ENCODE measurements at regions not wholly inside any gene's neighbourhood (a gene's known extent, or its start where the extent isn't known, plus 50 kb on each side); places are given as distances from the start of the nearest gene placed in this dataset.

DNA sequence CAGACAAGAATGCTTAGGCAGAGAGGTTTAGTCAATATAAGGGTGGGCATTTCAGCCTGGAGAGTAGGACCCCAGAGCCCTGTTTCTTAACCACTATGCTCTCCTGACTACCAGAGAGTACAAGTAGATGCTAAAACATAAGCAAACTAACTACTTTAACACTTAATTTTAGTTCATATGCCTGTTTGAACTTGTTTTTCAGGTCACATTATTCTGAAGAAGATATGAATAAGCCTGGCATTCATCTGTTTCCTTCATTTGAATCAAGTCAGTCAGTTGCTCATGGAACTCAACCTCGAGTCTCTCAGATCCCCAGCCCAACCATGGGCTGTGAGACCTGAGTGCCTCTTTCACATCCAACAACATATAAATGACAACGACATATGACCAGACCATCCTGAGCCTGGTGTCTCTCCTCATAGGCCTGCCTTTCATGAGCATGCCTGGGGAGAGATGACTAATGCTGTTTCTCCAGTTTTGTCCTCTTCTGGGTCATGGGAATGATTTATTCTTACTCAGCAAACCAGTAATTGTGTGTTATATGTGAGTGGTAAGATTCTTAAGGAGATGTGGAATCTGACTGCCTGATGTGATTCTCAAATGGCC is 251.1 kb upstream of the BTG1 start:
- TF ChIP-seq, protein P1, sequence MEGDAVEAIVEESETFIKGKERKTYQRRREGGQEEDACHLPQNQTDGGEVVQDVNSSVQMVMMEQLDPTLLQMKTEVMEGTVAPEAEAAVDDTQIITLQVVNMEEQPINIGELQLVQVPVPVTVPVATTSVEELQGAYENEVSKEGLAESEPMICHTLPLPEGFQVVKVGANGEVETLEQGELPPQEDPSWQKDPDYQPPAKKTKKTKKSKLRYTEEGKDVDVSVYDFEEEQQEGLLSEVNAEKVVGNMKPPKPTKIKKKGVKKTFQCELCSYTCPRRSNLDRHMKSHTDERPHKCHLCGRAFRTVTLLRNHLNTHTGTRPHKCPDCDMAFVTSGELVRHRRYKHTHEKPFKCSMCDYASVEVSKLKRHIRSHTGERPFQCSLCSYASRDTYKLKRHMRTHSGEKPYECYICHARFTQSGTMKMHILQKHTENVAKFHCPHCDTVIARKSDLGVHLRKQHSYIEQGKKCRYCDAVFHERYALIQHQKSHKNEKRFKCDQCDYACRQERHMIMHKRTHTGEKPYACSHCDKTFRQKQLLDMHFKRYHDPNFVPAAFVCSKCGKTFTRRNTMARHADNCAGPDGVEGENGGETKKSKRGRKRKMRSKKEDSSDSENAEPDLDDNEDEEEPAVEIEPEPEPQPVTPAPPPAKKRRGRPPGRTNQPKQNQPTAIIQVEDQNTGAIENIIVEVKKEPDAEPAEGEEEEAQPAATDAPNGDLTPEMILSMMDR (conservative IDR thresholded peaks at IDR 0.05; ENCODE audit: low read depth, low read length): no peak
- no peak for TF ChIP-seq EZH2 (IDR thresholded peaks at IDR 0.05; ENCODE audit: borderline replicate concordance, low read depth, low read length, poor library complexity, severe bottlenecking)
- CTCF ChIA-PET: no interaction called here
- H3K27me3 ChIP-seq (replicated peaks; ENCODE audit: insufficient read depth, low read depth, low read length, poor library complexity): no peaks in the 10 kb centered on the region
- BruUV-seq (replicated peaks): no TSS peak
- no peaks in the 10 kb centered on the region for H3K36me3 ChIP-seq (ENCODE audit: insufficient read depth, low read length, poor library complexity, severe bottlenecking)
- H3K9me3 ChIP-seq (ENCODE audit: low read depth, low read length, poor library complexity, severe bottlenecking): peaks cover 5% of the 10 kb centered on the region
- H3K27ac ChIP-seq (ENCODE audit: low read depth, low read length, poor library complexity, severe bottlenecking): no peak overlapping the region
- POLR2A ChIA-PET (ENCODE audit: low non-redundant PET): no interaction called here
- H3K4me1 ChIP-seq (ENCODE audit: insufficient read depth, low read length, poor library complexity, severe bottlenecking): no peaks in the 10 kb centered on the region
- intact Hi-C loops (cut with micrococcal nuclease; ENCODE audit: unreplicated experiment): no loop called here
- H3K4me3 ChIP-seq (ENCODE audit: low read depth, low read length, poor library complexity, severe bottlenecking): no peak overlapping the region
- DNase-seq (ENCODE audit: low spot score): no peak

DNA sequence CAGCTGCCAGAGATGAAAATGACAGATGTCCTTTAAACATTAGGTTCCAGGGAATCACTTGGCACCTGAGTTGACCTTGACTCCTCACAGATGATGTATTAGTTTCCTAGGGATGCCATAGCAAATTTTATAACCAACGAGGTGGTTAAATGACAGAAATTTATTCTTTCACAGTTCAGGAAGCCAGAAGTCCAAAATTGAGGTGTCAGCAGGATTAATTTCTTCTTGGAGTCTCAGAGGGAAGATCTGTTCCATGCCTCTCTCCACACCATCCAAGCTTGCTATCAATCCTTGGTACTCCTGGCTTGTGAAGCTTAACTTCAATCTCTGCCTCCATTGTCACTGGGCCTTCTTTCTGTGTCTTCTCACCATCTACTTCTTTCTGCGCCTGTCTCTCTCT is 249.7 kb upstream of the BTG1 start:
- no TSS peak for BruUV-seq (replicated peaks)
- no peak for TF ChIP-seq EZH2 (IDR thresholded peaks at IDR 0.05; ENCODE audit: borderline replicate concordance, low read depth, low read length, poor library complexity, severe bottlenecking)
- TF ChIP-seq, protein P1 (conservative IDR thresholded peaks at IDR 0.05; ENCODE audit: low read depth, low read length): no peak

DNA sequence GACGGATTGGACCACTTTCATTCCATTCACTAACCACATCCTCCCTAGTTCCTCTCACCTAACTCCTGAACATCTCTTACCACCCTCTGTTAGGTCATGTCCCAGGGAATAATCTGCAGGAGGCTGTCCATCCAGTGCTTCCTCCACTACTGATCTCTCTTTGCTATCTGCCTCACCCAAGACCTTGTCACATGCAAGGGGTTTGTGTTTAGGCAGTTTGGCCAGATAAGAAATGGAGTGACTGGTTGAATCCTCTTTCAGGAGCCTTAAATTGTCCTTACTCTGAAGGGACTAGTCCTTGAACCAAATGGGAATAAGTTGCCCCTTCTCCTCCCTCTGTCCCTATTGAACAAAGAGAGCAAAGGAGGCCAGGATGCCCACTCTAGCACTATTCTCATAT is 249.2 kb upstream of the BTG1 start:
- Histone ChIP-seq H3K4me1 (ENCODE audit: insufficient read depth, low read length, poor library complexity, severe bottlenecking) (no peaks in the 10 kb centered on the region), H3K4me3 (ENCODE audit: low read depth, low read length, poor library complexity, severe bottlenecking) (no peak overlapping the region), H3K27me3 (replicated peaks; ENCODE audit: insufficient read depth, low read depth, low read length, poor library complexity) (no peaks in the 10 kb centered on the region), H3K36me3 (ENCODE audit: insufficient read depth, low read length, poor library complexity, severe bottlenecking) (no peaks in the 10 kb centered on the region), H3K27ac (ENCODE audit: low read depth, low read length, poor library complexity, severe bottlenecking) (no peak overlapping the region), H3K9me3 (ENCODE audit: low read depth, low read length, poor library complexity, severe bottlenecking) (peaks cover 5% of the 10 kb centered on the region)
- BruUV-seq (replicated peaks): no TSS peak
- POLR2A ChIA-PET (ENCODE audit: low non-redundant PET): no interaction called here
- no peak for DNase-seq (ENCODE audit: low spot score)
- intact Hi-C loops (cut with micrococcal nuclease; ENCODE audit: unreplicated experiment): no loop called here
- CTCF ChIA-PET: no interaction called here
- TF ChIP-seq, protein P1 (conservative IDR thresholded peaks at IDR 0.05; ENCODE audit: low read depth, low read length): no peak
- no peak for TF ChIP-seq EZH2 (IDR thresholded peaks at IDR 0.05; ENCODE audit: borderline replicate concordance, low read depth, low read length, poor library complexity, severe bottlenecking)

More for the DNA sequence above, 249.7 kb upstream of the BTG1 start:
- Histone ChIP-seq H3K27ac (ENCODE audit: low read depth, low read length, poor library complexity, severe bottlenecking) (no peak overlapping the region), H3K9me3 (ENCODE audit: low read depth, low read length, poor library complexity, severe bottlenecking) (peaks cover 5% of the 10 kb centered on the region), H3K4me1 (ENCODE audit: insufficient read depth, low read length, poor library complexity, severe bottlenecking) (no peaks in the 10 kb centered on the region), H3K27me3 (replicated peaks; ENCODE audit: insufficient read depth, low read depth, low read length, poor library complexity) (no peaks in the 10 kb centered on the region), H3K4me3 (ENCODE audit: low read depth, low read length, poor library complexity, severe bottlenecking) (no peak overlapping the region), H3K36me3 (ENCODE audit: insufficient read depth, low read length, poor library complexity, severe bottlenecking) (no peaks in the 10 kb centered on the region)
- no peak for DNase-seq (ENCODE audit: low spot score)
- intact Hi-C loops (cut with micrococcal nuclease; ENCODE audit: unreplicated experiment): no loop called here
- ChIA-PET POLR2A (ENCODE audit: low non-redundant PET) (no interaction called here), CTCF (no interaction called here)

All from A673 (cell line).